ENCODE measurements at regions not wholly inside any gene's neighbourhood (a gene's known extent, or its start where the extent isn't known, plus 50 kb on each side); places are given as distances from the start of the nearest gene placed in this dataset.
"Not testable (repeated sequence)": the region's sequence is repeated elsewhere in the genome, so short reads cannot be mapped to it uniquely, and the experiment has no call there.

DNA sequence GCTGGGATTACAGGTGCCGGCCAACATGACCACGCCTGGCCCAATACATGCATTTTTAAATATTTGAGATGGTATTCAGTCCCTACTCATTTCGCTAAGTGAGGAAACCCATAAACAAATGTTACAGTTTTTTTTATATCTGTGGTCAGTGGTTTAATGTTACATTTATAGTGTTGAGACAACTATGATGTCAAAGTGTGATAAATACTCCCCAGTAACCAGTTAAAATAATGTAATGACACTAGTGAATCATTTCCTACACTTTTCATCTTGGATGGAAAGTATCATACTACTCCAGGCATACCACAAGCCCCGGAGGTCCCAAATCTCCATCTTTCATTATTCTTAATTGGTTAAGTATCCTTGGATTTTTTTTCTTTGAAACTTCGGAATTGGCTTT is 87.5 kb upstream of the KIF26B start:
- Histone ChIP-seq H3K4me3 (ENCODE audit: low read length) (no peak overlapping the region), H3K27ac (ENCODE audit: low read length) (no peak overlapping the region), H3K9me2 (ENCODE audit: insufficient read depth, low read length) (no peaks in the 10 kb centered on the region), H3K4me2 (ENCODE audit: low read length) (no peak overlapping the region), H3K9ac (ENCODE audit: low read length) (no peak overlapping the region), H3K36me3 (ENCODE audit: insufficient read depth, low read length) (no peaks in the 10 kb centered on the region), H3F3A (ENCODE audit: insufficient read depth, low read length, poor library complexity, severe bottlenecking) (no peaks in the 10 kb centered on the region), H3K27me3 (ENCODE audit: insufficient read depth, low read depth, low read length) (no peaks in the 10 kb centered on the region), H3K79me2 (replicated peaks; ENCODE audit: insufficient read depth, low read length) (no peaks in the 10 kb centered on the region), H4K20me1 (ENCODE audit: insufficient read depth) (no peaks in the 10 kb centered on the region), H2AFZ (ENCODE audit: low read depth, low read length) (no peak overlapping the region), H3K9me3 (ENCODE audit: low read length) (no peaks in the 10 kb centered on the region)
- TF ChIP-seq MXI1 (conservative IDR thresholded peaks at IDR 0.05; ENCODE audit: poor library complexity, severe bottlenecking) (no peak), CTCF (IDR thresholded peaks at IDR 0.05; ENCODE audit: poor library complexity, severe bottlenecking) (no peak), SMC3 (conservative IDR thresholded peaks at IDR 0.05; ENCODE audit: poor library complexity) (no peak), REST (IDR thresholded peaks at IDR 0.05; ENCODE audit: borderline replicate concordance) (no peak), EZH2 (IDR thresholded peaks at IDR 0.05; ENCODE audit: borderline replicate concordance, insufficient read depth, low read length, poor library complexity, severe bottlenecking) (no peak), EP300 (conservative IDR thresholded peaks at IDR 0.05; ENCODE audit: poor library complexity, severe bottlenecking) (no peak), TAF1 (IDR thresholded peaks at IDR 0.05; ENCODE audit: low read depth) (no peak)

DNA sequence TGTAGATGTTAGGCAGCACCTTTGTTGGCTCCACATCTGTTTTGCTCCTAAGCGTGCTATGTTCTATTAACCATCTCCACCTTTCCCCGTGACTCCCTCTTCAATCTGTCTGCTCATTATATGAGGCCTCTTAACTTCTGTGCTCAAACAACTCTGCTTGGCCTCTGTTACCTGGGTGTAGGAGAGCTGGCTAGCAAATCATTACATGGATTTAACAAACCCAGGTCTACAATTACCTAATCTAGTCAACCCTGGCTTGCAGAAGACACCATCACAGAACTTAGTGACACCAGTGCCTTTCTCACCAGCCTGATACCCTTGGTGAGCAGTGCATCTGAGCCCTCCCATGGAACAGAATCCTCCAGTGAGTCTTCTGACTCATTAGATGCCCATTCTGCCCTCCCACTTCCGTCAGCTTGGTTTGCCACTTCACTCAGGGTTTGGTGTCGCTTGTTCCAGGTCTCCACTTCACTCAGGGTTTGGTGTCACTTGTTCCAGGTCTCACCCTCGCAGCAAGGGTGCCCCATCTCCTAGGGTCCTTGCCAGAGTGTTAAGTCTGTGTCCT is 92.0 kb upstream of the KIF26B start:
- H3K79me2 ChIP-seq (replicated peaks; ENCODE audit: insufficient read depth, low read length): no peaks in the 10 kb centered on the region
- no peaks in the 10 kb centered on the region for H3K9me3 ChIP-seq (ENCODE audit: low read length)
- no peak overlapping the region for H3K27ac ChIP-seq (ENCODE audit: low read length)
- no peaks in the 10 kb centered on the region for H3K9me2 ChIP-seq (ENCODE audit: insufficient read depth, low read length)
- TF ChIP-seq MXI1 (conservative IDR thresholded peaks at IDR 0.05; ENCODE audit: poor library complexity, severe bottlenecking) (no peak), EP300 (conservative IDR thresholded peaks at IDR 0.05; ENCODE audit: poor library complexity, severe bottlenecking) (no peak), TAF1 (IDR thresholded peaks at IDR 0.05; ENCODE audit: low read depth) (no peak), POLR2AphosphoS5 (IDR thresholded peaks at IDR 0.05) (no peak), EZH2 (IDR thresholded peaks at IDR 0.05; ENCODE audit: borderline replicate concordance, insufficient read depth, low read length, poor library complexity, severe bottlenecking) (no peak), CTCF (IDR thresholded peaks at IDR 0.05; ENCODE audit: poor library complexity, severe bottlenecking) (no peak), SMC3 (conservative IDR thresholded peaks at IDR 0.05; ENCODE audit: poor library complexity) (no peak), RAD21 (conservative IDR thresholded peaks at IDR 0.05) (no peak), REST (IDR thresholded peaks at IDR 0.05; ENCODE audit: borderline replicate concordance) (no peak)
- H3F3A ChIP-seq (ENCODE audit: insufficient read depth, low read length, poor library complexity, severe bottlenecking): no peaks in the 10 kb centered on the region
- H3K9ac ChIP-seq (ENCODE audit: low read length): no peak overlapping the region
- H3K27me3 ChIP-seq (ENCODE audit: insufficient read depth, low read depth, low read length): no peaks in the 10 kb centered on the region
- H4K20me1 ChIP-seq (ENCODE audit: insufficient read depth): no peaks in the 10 kb centered on the region
- H3K4me2 ChIP-seq (ENCODE audit: low read length): no peak overlapping the region
- no peaks in the 10 kb centered on the region for H3K36me3 ChIP-seq (ENCODE audit: insufficient read depth, low read length)
- no peak overlapping the region for H3K4me3 ChIP-seq (ENCODE audit: low read length)
- H2AFZ ChIP-seq (ENCODE audit: low read depth, low read length): no peak overlapping the region

DNA sequence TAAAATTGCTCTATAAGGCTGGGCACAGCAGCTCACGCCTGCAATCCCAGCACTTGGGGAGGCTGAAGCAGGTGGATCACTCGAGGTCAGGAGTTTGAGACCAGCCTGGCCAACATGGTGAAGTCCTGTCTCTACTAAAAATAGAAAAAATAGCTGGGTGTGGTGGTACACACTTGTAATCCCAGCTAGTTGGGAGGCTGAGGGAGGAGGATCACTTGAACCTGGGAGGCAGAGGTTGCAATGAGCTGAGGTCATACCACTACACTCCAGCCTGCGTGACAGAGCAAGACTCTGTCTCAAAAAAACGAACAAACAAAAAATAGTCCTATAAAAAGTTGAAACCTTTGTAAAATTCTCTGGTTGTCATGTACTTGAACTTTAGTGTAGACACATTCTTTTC is 93.0 kb upstream of the KIF26B start:
- not testable (repeated sequence) for H3K4me2 ChIP-seq (ENCODE audit: low read length); H3K4me3 ChIP-seq (ENCODE audit: low read length); H3K9me2 ChIP-seq (ENCODE audit: insufficient read depth, low read length); H3K9me3 ChIP-seq (ENCODE audit: low read length); H3K27ac ChIP-seq (ENCODE audit: low read length); H3K79me2 ChIP-seq (replicated peaks; ENCODE audit: insufficient read depth, low read length); H4K20me1 ChIP-seq (ENCODE audit: insufficient read depth); H3K9ac ChIP-seq (ENCODE audit: low read length); H3K27me3 ChIP-seq (ENCODE audit: insufficient read depth, low read depth, low read length); H3K36me3 ChIP-seq (ENCODE audit: insufficient read depth, low read length); H3F3A ChIP-seq (ENCODE audit: insufficient read depth, low read length, poor library complexity, severe bottlenecking); H2AFZ ChIP-seq (ENCODE audit: low read depth, low read length)

Data from neural cell (in vitro differentiated cells).